Neural progenitor cell (in vitro differentiated cells): ENCODE measurements at regions not wholly inside any gene's neighbourhood (a gene's known extent, or its start where the extent isn't known, plus 50 kb on each side); places are given as distances from the start of the nearest gene placed in this dataset.
A peak's percentile ranks its signal among the peaks of the same experiment; 100 is the strongest.

ENCODE experiments used
- DNase-seq: peaks from one replicate; pipeline ENCODE4 v3.0.0-alpha.2; 2016; ENCODE audit warnings: low spot score
- H2AFZ ChIP-seq: fragments of 200-600 bp; sonication (generic); replicated peaks from 2 replicates; pipeline ENCODE4 v1.6.1; 2016; ENCODE audit warnings: antibody characterized with exemption
- H3F3A ChIP-seq: fragments of 200-600 bp; sonication (generic); 2 replicates; pipeline ENCODE4 v1.6.1; 2016; ENCODE audit warnings: antibody characterized with exemption, low read depth
- H3K27ac ChIP-seq: fragments of 200-600 bp; sonication (generic); 2 replicates; pipeline ENCODE4 v1.5.1; 2016; ENCODE audit warnings: mild to moderate bottlenecking
- H3K27me3 ChIP-seq: fragments of 200-600 bp; sonication (generic); 2 replicates; pipeline ENCODE4 v1.6.1; 2016; ENCODE audit warnings: mild to moderate bottlenecking, moderate library complexity
- H3K36me3 ChIP-seq: fragments of 200-600 bp; sonication (generic); 2 replicates; pipeline ENCODE4 v1.5.1; 2016
- H3K4me1 ChIP-seq: fragments of 200-600 bp; sonication (generic); 2 replicates; pipeline ENCODE4 v1.6.1; 2016; ENCODE audit warnings: mixed run types
- H3K4me2 ChIP-seq: fragments of 200-600 bp; sonication (generic); 2 replicates; pipeline ENCODE4 v1.6.1; 2016
- H3K4me3 ChIP-seq: fragments of 200-600 bp; sonication (generic); 2 replicates; pipeline ENCODE4 v1.5.1; 2016
- H3K79me2 ChIP-seq: fragments of 200-600 bp; sonication (generic); 2 replicates; pipeline ENCODE4 v1.6.1; 2016; ENCODE audit warnings: low read depth
- H3K9ac ChIP-seq: fragments of 200-600 bp; sonication (generic); 2 replicates; pipeline ENCODE4 v1.6.1; 2016
- H3K9me3 ChIP-seq: fragments of 200-600 bp; sonication (generic); 2 replicates; pipeline ENCODE4 v1.5.1; 2016; ENCODE audit warnings: low read depth
- H4K20me1 ChIP-seq: fragments of 200-600 bp; sonication (generic); 2 replicates; pipeline ENCODE4 v1.6.1; 2016; ENCODE audit warnings: low read depth
- H3K27ac Mint-ChIP-seq: 3 replicates; pipeline ENCODE4 v1.8.0; 2021; ENCODE audit warnings: mixed read lengths
- H3K27me3 Mint-ChIP-seq: 2 replicates; pipeline ENCODE4 v1.8.0; 2022; ENCODE audit warnings: low read depth, mild to moderate bottlenecking, inconsistent platforms, moderate library complexity, mixed read lengths; ENCODE audit not compliant: insufficient read depth
- H3K36me3 Mint-ChIP-seq: 3 replicates; pipeline ENCODE4 v1.8.0; 2021; ENCODE audit warnings: mixed read lengths
- H3K4me1 Mint-ChIP-seq: 3 replicates; pipeline ENCODE4 v1.8.0; 2021; ENCODE audit warnings: mixed read lengths
- H3K4me3 Mint-ChIP-seq: 3 replicates; pipeline ENCODE4 v1.8.0; 2021; ENCODE audit warnings: mild to moderate bottlenecking, moderate library complexity, mixed read lengths
- H3K9me3 Mint-ChIP-seq: 3 replicates; pipeline ENCODE4 v1.8.0; 2020; ENCODE audit warnings: mixed read lengths
- CTCF ChIP-seq: fragments of 200-600 bp; sonication (generic); IDR thresholded peaks from 2 replicates; pipeline ENCODE4 v1.5.1; 2017; ENCODE audit warnings: antibody characterized with exemption, mild to moderate bottlenecking
- EZH2 ChIP-seq: fragments of 200-600 bp; sonication (generic); IDR thresholded peaks from 2 replicates; pipeline ENCODE4 v1.6.1; 2017; ENCODE audit warnings: antibody characterized with exemption, mild to moderate bottlenecking, moderate library complexity
- EZH2phosphoT487 ChIP-seq: fragments of 200-600 bp; sonication (generic); IDR thresholded peaks from 2 replicates; pipeline ENCODE4 v1.6.1; 2017; ENCODE audit warnings: antibody characterized with exemption

DNA sequence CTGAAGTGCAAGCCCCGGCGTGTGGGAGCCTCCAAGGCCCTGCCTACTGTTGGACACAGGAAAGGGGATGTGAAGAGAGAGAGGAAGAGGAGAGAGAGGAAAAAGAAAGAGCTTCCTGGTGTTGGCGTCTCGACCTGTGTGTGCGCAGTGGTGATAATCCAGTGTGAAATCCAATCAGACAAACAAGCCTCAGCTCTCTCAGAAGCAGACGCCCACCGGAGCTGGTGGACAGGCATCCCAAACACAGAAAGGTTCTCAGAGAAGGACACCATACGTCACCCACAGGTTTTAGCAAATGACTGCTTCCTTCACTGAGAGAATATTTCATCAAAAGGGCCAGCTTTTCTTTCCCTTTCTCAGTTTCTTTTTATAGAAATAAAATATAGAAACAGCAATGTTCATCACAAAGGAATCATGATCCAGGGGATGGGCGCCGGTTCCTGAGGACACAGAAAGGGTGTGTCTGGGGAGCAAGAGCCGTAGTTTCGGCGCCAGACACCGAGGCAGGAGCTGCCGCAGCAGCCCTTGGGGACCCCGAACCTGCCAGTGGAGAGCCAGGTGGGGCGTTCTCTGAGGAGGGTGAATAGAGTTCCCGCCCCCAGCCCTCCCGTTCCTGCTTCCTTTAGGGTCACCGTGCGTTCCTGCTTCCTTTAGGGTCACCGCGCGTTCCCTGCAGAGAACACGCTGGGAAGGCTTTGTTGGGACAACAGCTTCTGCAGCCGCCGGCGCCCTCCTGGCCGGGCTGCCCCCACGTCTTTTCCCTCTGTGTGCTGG, 145.8 kb upstream of the SOX1 start:
- DNase-seq = no peak
- no peak overlapping the region for H3K4me3 Mint-ChIP-seq
- Histone ChIP-seq H3K4me2 (no peak overlapping the region), H3K9ac (no peak overlapping the region), H3K4me3 (no peak overlapping the region), H4K20me1 (no peaks in the 10 kb centered on the region), H3K9me3 (no peaks in the 10 kb centered on the region), H3F3A (no peaks in the 10 kb centered on the region), H3K4me1 (no peaks in the 10 kb centered on the region), H2AFZ (no peak overlapping the region), H3K27ac (no peak overlapping the region), H3K79me2 (no peaks in the 10 kb centered on the region), H3K36me3 (no peaks in the 10 kb centered on the region), H3K27me3 (no peaks in the 10 kb centered on the region)
- no peaks in the 10 kb centered on the region for H3K36me3 Mint-ChIP-seq
- TF ChIP-seq CTCF (no peak), EZH2 (no peak), EZH2phosphoT487 (no peak)
- H3K4me1 Mint-ChIP-seq = peaks cover 26% of the 10 kb centered on the region
- peaks cover 3% of the 10 kb centered on the region for H3K27me3 Mint-ChIP-seq
- peak overlapping the region; percentile 92 for H3K27ac Mint-ChIP-seq
- H3K9me3 Mint-ChIP-seq = no peaks in the 10 kb centered on the region

GRCh38 chr13:111922086-111922485, 144.9 kb upstream of the SOX1 start:
- Histone ChIP-seq H3K4me3 (no peak overlapping the region), H3K79me2 (no peaks in the 10 kb centered on the region), H3K27ac (no peak overlapping the region), H3K4me2 (no peak overlapping the region), H3K36me3 (no peaks in the 10 kb centered on the region), H3K9ac (no peak overlapping the region), H3F3A (no peaks in the 10 kb centered on the region), H2AFZ (no peak overlapping the region), H3K9me3 (no peaks in the 10 kb centered on the region), H3K4me1 (no peaks in the 10 kb centered on the region), H4K20me1 (no peaks in the 10 kb centered on the region), H3K27me3 (no peaks in the 10 kb centered on the region)
- DNase-seq = no peak
- no peaks in the 10 kb centered on the region for H3K36me3 Mint-ChIP-seq
- no peak overlapping the region for H3K4me3 Mint-ChIP-seq
- no peaks in the 10 kb centered on the region for H3K9me3 Mint-ChIP-seq
- H3K27ac Mint-ChIP-seq = no peak overlapping the region
- H3K27me3 Mint-ChIP-seq = peaks cover 5% of the 10 kb centered on the region
- peaks cover 26% of the 10 kb centered on the region for H3K4me1 Mint-ChIP-seq
- TF ChIP-seq CTCF = no peak
- TF ChIP-seq EZH2phosphoT487 = no peak
- no peak for TF ChIP-seq EZH2

GRCh38 chr13:111923439-111923838, 143.5 kb upstream of the SOX1 start:
- DNase-seq = no peak
- peaks cover 5% of the 10 kb centered on the region for H3K27me3 Mint-ChIP-seq

More at GRCh38 chr13:111923439-111923838, 143.5 kb upstream of the SOX1 start:
- Histone ChIP-seq H3K4me2 (no peak overlapping the region), H3K27me3 (no peaks in the 10 kb centered on the region), H3K36me3 (no peaks in the 10 kb centered on the region), H3K9me3 (no peaks in the 10 kb centered on the region), H3K79me2 (no peaks in the 10 kb centered on the region), H3K4me3 (no peak overlapping the region), H3F3A (no peaks in the 10 kb centered on the region), H3K9ac (no peak overlapping the region), H3K27ac (no peak overlapping the region), H2AFZ (no peak overlapping the region), H4K20me1 (no peaks in the 10 kb centered on the region), H3K4me1 (no peaks in the 10 kb centered on the region)
- peaks cover 26% of the 10 kb centered on the region for H3K4me1 Mint-ChIP-seq
- no peak overlapping the region for H3K4me3 Mint-ChIP-seq
- TF ChIP-seq CTCF = no peak
- TF ChIP-seq EZH2 = no peak
- H3K36me3 Mint-ChIP-seq = no peaks in the 10 kb centered on the region
- no peak overlapping the region for H3K27ac Mint-ChIP-seq
- H3K9me3 Mint-ChIP-seq = no peaks in the 10 kb centered on the region
